Activated T-helper 1 cell treated with anti-CD3 and anti-CD28 coated beads, Interleukin-12 subunit alpha, Interleukin-12 subunit beta, Interleukin-2, Interleukin-4 antibody, amounts not matched to agents 30 ng/mL and 10 ng/mL and 1 ng/mL, durations not matched to agents 14 hours and 24 hours and 36 hours (primary cell): ENCODE measurements at regions not wholly inside any gene's neighbourhood (a gene's known extent, or its start where the extent isn't known, plus 50 kb on each side); places are given as distances from the start of the nearest gene placed in this dataset.

Experiments used
- DNase-seq: peaks from one replicate; pipeline ENCODE4 v3.0.0; 2021; ENCODE audit warnings: low spot score
- H3K27ac Mint-ChIP-seq: one replicate; pipeline ENCODE4 v1.8.0; 2021; ENCODE audit warnings: mild to moderate bottlenecking, mixed read lengths
- H3K27me3 Mint-ChIP-seq: one replicate; pipeline ENCODE4 v1.8.0; 2022; ENCODE audit warnings: mild to moderate bottlenecking, moderate library complexity, mixed read lengths; ENCODE audit not compliant: insufficient read depth
- H3K36me3 Mint-ChIP-seq: one replicate; pipeline ENCODE4 v1.8.0; 2021; ENCODE audit warnings: low read depth, mixed read lengths
- H3K4me1 Mint-ChIP-seq: one replicate; pipeline ENCODE4 v1.8.0; 2021; ENCODE audit warnings: low read depth, mixed read lengths
- H3K4me3 Mint-ChIP-seq: one replicate; pipeline ENCODE4 v1.8.0; 2021; ENCODE audit warnings: mild to moderate bottlenecking, moderate library complexity, mixed read lengths
- H3K9me3 Mint-ChIP-seq: one replicate; pipeline ENCODE4 v1.8.0; 2021; ENCODE audit warnings: mixed read lengths
- intact Hi-C: fragments of 100-400 bp; cut with micrococcal nuclease; formaldehyde crosslinking; loops from one replicate; pipeline ENCODE4 v1.15.1; 2024

DNA sequence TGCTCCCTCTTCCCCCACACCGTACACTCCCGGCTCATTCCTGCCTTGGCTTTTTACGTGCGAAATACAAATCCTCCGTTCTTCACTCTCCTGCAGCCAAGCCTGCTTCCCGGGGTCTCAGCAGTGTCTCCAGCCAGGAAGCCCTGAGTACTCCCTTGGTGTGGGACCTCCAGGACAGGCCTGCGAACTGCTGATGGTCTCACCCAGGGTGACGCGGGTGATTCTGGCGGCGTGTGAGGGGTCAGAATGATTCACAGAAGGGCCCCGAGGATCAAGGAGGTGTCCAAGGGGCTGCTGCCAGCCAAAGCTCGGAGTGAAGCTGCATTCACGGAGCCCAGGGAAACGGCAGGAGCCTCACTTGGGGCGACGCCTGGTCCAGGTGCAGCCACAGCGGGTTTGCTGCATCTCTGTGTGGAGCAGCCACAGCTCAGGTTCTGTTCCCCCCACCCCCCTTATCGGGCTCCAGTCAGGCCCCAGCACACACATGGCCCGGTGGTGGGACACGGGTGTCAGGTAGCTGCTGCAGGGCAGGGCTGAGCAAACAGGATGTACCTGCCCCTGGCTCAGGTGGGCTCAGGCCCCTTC lies 337.7 kb upstream of the MYT1L start:
- DNase-seq = no peak
- Mint-ChIP-seq H3K27ac (no peak overlapping the region), H3K4me1 (no peaks in the 10 kb centered on the region), H3K9me3 (no peaks in the 10 kb centered on the region), H3K36me3 (no peaks in the 10 kb centered on the region), H3K27me3 (no peaks in the 10 kb centered on the region), H3K4me3 (no peak overlapping the region)
- intact Hi-C loops = no loop called here

GRCh38 chr2:2667690-2668089 lies 336.6 kb upstream of the MYT1L start:
- H3K4me3 Mint-ChIP-seq = no peak overlapping the region
- intact Hi-C loops = no loop called here
- H3K9me3 Mint-ChIP-seq = no peaks in the 10 kb centered on the region
- no peak overlapping the region for H3K27ac Mint-ChIP-seq
- H3K27me3 Mint-ChIP-seq = no peaks in the 10 kb centered on the region
- H3K36me3 Mint-ChIP-seq = no peaks in the 10 kb centered on the region
- no peaks in the 10 kb centered on the region for H3K4me1 Mint-ChIP-seq
- DNase-seq = no peak

DNA sequence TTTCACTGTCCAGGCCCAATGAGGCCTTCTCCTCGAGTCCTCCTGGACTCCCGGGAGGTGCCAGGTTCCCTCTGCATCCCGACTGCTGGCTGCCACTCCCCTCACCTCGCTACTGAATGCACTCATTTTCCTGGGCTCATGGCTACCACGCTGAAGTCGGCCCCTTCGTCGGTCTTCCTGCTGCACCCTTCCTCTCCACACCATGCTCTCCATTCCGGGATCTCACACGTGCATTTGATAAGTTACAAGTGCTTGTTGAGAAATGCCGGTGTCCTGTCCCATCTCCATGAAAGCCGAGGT lies 334.7 kb upstream of the MYT1L start:
- Mint-ChIP-seq H3K4me1 (no peaks in the 10 kb centered on the region), H3K36me3 (no peaks in the 10 kb centered on the region), H3K27me3 (no peaks in the 10 kb centered on the region), H3K27ac (no peak overlapping the region), H3K4me3 (no peak overlapping the region), H3K9me3 (no peaks in the 10 kb centered on the region)
- no peak for DNase-seq
- intact Hi-C loops = no loop called here

GRCh38 chr2:2664989-2665833 lies 334.1 kb upstream of the MYT1L start:
- Mint-ChIP-seq H3K4me1 (no peaks in the 10 kb centered on the region), H3K36me3 (no peaks in the 10 kb centered on the region), H3K27ac (no peak overlapping the region), H3K27me3 (no peaks in the 10 kb centered on the region), H3K9me3 (peaks cover 4% of the 10 kb centered on the region), H3K4me3 (no peak overlapping the region)
- no peak for DNase-seq
- intact Hi-C loops = no loop called here

- DNase-seq = no peak
- Mint-ChIP-seq H3K27ac (no peak overlapping the region), H3K4me3 (no peak overlapping the region), H3K4me1 (no peaks in the 10 kb centered on the region), H3K9me3 (peaks cover 11% of the 10 kb centered on the region), H3K27me3 (no peaks in the 10 kb centered on the region), H3K36me3 (no peaks in the 10 kb centered on the region)
- intact Hi-C loops = no loop called here
Observed at GRCh38 chr2:2663401-2664036, 332.4 kb upstream of the MYT1L start.

DNA sequence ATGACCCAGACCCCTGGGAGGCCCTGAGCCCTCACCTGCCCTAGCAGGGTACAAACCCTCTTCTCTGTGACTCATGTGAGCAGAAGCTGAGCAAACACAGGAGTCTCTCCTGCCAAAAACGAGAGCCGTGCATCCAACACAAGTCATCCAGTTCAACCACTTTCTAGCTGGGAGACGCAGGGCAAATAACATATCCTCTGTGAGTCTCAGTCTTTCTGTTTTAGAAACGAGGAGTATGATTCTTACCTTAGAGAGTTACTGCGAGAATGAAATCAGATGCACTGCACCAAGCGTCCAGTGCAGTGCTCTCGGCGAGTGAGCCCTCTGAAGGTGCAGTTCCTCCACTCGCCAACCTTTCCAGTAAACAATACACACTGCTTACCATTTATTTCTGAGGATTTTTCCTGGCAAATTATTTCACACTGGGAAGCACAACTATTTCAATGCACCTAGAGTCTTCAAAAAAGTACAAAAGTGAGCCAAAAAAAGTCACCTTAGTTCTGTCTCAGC lies 331.8 kb upstream of the MYT1L start:
- no peaks in the 10 kb centered on the region for H3K36me3 Mint-ChIP-seq
- H3K27ac Mint-ChIP-seq = no peak overlapping the region
- DNase-seq = no peak
- intact Hi-C loops = no loop called here
- H3K27me3 Mint-ChIP-seq = no peaks in the 10 kb centered on the region
- no peaks in the 10 kb centered on the region for H3K4me1 Mint-ChIP-seq
- peaks cover 17% of the 10 kb centered on the region for H3K9me3 Mint-ChIP-seq
- H3K4me3 Mint-ChIP-seq = no peak overlapping the region

- Mint-ChIP-seq H3K27ac (no peak overlapping the region), H3K36me3 (no peaks in the 10 kb centered on the region), H3K4me1 (no peaks in the 10 kb centered on the region), H3K9me3 (peaks cover 19% of the 10 kb centered on the region), H3K4me3 (no peak overlapping the region), H3K27me3 (no peaks in the 10 kb centered on the region)
- intact Hi-C loops = no loop called here
- no peak for DNase-seq
Observed at GRCh38 chr2:2662037-2662846, 331.2 kb upstream of the MYT1L start.

DNA sequence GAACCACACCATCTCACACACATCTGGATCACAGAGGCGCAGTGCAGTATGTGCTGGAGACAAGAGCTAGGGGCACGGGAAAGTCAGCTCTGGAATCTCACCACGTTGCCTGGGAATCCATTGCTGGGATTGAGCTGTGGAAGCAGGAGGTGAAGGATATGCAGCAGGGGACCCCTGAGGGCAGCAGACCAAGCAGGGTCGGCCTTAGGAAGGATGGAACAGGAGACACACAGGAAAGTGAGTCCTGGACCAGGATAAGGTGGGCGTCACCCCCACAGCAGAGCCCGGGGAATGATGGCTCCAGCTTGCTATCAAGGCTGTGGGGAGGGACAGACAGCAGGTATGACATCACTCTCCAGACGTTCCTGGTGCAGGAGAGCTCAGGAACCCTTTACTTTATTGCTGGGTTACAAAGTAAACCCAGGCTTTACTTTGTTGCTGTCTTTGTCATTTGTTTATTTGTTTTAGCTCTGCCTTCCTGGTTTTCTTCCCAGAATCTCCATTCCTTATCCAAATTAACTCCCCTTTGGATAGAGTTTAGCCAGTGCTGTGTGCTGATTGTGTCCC lies 329.8 kb upstream of the MYT1L start:
- DNase-seq = no peak
- H3K9me3 Mint-ChIP-seq = peaks cover 19% of the 10 kb centered on the region
- no peak overlapping the region for H3K4me3 Mint-ChIP-seq
- no peaks in the 10 kb centered on the region for H3K36me3 Mint-ChIP-seq
- no peaks in the 10 kb centered on the region for H3K27me3 Mint-ChIP-seq
- H3K27ac Mint-ChIP-seq = no peak overlapping the region
- intact Hi-C loops = no loop called here
- no peaks in the 10 kb centered on the region for H3K4me1 Mint-ChIP-seq

- Mint-ChIP-seq H3K36me3 (no peaks in the 10 kb centered on the region), H3K4me1 (no peaks in the 10 kb centered on the region), H3K27me3 (no peaks in the 10 kb centered on the region), H3K27ac (no peak overlapping the region), H3K9me3 (peaks cover 19% of the 10 kb centered on the region), H3K4me3 (no peak overlapping the region)
- intact Hi-C loops = no loop called here
- no peak for DNase-seq
Observed at GRCh38 chr2:2657121-2657962, 326.3 kb upstream of the MYT1L start.

DNA sequence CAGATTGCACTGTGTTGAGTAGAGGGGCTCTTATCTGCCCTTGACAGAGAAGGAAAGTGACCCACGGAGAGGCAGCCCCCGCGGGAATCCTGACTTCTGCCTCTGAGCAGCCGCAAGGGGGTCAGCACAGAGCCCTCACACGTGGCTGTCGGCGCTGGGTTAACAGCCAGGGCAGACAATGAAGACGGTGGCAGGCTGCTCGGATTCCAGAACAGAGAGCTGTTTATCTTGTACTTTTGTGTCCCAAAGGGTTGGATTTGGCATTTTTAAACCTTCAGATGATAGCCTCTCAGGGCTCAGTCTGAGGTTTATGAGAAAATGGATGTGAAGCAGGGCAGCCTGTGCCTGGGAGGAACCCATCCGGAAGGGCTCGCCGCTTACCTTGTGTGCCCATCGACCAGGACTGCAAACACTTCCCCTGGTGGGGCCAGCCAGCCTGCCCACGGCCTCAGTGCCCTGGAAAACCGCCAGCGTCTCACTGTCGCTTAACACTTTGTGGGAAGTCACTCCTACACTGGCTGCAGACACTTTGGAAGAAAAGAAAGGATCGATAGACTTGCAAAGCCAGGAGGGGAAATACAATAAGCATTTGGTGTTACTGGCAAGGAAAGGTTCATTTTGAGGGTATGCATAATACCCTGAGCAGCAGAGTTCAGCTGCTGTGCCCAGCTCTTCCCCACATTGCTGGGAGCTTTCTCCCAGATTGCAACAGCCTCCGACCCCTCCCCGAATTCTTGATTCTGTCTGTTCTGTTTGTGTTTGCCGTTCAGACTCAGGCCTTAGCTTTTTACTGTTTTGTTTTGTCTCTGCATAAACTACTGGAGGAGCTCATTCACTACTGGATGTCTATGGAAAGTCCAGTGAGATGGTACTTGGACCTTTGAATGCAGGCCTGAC lies 325.3 kb upstream of the MYT1L start:
- no peaks in the 10 kb centered on the region for H3K4me1 Mint-ChIP-seq
- H3K27me3 Mint-ChIP-seq = no peaks in the 10 kb centered on the region
- no peak overlapping the region for H3K4me3 Mint-ChIP-seq
- H3K27ac Mint-ChIP-seq = no peak overlapping the region
- peaks cover 19% of the 10 kb centered on the region for H3K9me3 Mint-ChIP-seq
- no peak for DNase-seq
- intact Hi-C loops = no loop called here
- H3K36me3 Mint-ChIP-seq = no peaks in the 10 kb centered on the region

DNA sequence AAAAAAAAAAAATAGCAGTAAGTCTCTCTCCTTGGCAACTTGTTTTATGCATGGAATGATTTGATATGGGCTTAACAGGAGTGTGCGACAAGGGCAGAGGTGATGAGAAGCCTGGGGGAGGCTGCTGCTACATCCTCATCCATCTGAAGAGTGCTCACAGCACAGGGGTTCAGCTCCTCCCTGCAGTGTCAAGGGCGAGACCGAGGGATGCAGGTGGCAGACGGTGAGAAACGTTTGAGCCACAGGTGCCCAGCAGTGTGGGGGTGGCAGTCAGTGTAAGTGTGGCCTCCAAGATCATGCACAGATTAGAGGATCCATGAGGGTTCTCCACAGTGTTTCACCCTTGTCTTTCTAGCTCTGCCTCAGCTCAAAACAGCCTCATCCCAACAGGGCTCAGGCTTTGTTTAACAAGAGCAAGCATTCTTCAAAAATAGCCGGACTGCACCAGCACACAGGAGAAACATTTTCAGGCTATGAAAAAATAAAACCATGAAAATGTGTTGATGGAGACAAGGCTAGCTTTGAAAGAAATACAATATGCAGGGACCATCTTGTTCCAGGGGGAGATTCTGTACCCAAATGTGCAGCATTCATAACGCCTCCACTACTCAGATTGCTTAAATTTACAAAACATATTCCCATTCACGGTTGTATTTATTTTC lies 324.5 kb upstream of the MYT1L start:
- Mint-ChIP-seq H3K36me3 (no peaks in the 10 kb centered on the region), H3K9me3 (peaks cover 19% of the 10 kb centered on the region), H3K4me1 (no peaks in the 10 kb centered on the region), H3K27me3 (no peaks in the 10 kb centered on the region), H3K4me3 (no peak overlapping the region), H3K27ac (no peak overlapping the region)
- no peak for DNase-seq
- intact Hi-C loops = no loop called here
